ENCODE measurements at regions not wholly inside any gene's neighbourhood (a gene's known extent, or its start where the extent isn't known, plus 50 kb on each side); places are given as distances from the start of the nearest gene placed in this dataset.

DNA sequence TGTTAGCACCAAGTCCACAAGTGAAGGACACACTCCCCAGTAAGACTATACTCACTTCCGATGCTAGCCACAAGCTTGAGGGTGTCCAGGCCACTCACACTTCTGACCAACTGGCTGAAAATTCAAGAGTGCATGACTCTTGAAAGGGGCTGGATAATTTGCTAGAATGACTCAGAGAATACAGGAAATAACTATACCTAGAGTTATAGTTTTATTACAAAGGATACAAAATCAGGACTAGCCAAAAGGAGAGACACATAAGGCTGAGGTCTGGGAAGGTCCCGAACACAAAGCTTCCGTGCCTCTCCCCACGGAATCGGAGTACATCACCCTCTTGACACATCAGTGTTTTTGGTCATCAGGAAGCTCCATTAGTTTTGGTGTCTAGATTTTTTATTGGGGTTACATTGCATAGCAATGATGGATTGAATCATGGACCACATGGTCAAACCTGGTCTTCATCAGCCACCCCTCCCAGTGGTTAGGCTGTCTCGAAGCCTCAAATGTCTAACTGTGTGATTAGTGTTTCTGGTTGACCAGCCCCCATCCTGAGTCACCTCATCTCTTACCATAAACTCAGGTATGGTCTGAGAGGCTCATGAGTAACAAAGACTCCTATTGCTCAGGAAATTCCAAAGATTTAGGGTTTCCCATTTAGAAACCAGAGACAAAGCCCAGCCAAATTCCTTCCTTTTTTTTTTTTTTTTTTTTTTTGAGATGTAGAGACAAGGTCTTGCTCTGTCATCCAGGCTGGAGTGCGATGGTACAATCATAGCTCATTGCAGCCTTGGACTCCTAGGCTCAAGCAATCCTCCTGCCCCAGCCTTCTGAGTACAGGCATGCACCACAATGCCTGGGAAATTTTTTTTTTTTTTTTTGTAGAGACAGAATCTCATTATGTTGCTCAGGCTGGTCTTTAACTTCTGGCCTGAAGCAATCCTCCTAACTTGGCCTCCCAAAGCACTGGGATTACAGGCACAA is 472.0 kb upstream of the TBX3 start:
- TF ChIP-seq, protein P1, sequence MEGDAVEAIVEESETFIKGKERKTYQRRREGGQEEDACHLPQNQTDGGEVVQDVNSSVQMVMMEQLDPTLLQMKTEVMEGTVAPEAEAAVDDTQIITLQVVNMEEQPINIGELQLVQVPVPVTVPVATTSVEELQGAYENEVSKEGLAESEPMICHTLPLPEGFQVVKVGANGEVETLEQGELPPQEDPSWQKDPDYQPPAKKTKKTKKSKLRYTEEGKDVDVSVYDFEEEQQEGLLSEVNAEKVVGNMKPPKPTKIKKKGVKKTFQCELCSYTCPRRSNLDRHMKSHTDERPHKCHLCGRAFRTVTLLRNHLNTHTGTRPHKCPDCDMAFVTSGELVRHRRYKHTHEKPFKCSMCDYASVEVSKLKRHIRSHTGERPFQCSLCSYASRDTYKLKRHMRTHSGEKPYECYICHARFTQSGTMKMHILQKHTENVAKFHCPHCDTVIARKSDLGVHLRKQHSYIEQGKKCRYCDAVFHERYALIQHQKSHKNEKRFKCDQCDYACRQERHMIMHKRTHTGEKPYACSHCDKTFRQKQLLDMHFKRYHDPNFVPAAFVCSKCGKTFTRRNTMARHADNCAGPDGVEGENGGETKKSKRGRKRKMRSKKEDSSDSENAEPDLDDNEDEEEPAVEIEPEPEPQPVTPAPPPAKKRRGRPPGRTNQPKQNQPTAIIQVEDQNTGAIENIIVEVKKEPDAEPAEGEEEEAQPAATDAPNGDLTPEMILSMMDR (IDR thresholded peaks at IDR 0.05 in 4 of 5, conservative IDR thresholded peaks at IDR 0.05 in 1 of 5): no peak
- no peak for TF ChIP-seq POLR2A (IDR thresholded peaks at IDR 0.05)

All from gastrocnemius medialis (tissue), 4 donors.